ENCODE measurements at regions not wholly inside any gene's neighbourhood (a gene's known extent, or its start where the extent isn't known, plus 50 kb on each side); places are given as distances from the start of the nearest gene placed in this dataset.

- no peak for TF ChIP-seq CTCF (IDR thresholded peaks at IDR 0.05)
- no peak for TF ChIP-seq ZFX (IDR thresholded peaks at IDR 0.05; ENCODE audit: borderline replicate concordance)
These were observed 370.2 kb downstream of the AASDHPPT start for GRCh38 chr11:106447631-106448191.

Data from 22Rv1 (cell line).